ENCODE measurements at regions not wholly inside any gene's neighbourhood (a gene's known extent, or its start where the extent isn't known, plus 50 kb on each side); places are given as distances from the start of the nearest gene placed in this dataset.

GRCh38 chr6:167674486-167674885 lies 152.2 kb upstream of the AFDN start:
- no peak overlapping the region for H3K27ac Mint-ChIP-seq
- DNase-seq (no peak), ATAC-seq (no peak)
- H3K4me3 Mint-ChIP-seq = no peak overlapping the region
- no peaks in the 10 kb centered on the region for H3K4me1 Mint-ChIP-seq
- peaks cover 3% of the 10 kb centered on the region for H3K36me3 Mint-ChIP-seq
- H3K9me3 Mint-ChIP-seq (ENCODE audit: low read depth) = peaks cover 13% of the 10 kb centered on the region
- CTCF ChIA-PET = no interaction called here
- peaks cover 41% of the 10 kb centered on the region for H3K27me3 Mint-ChIP-seq

DNA sequence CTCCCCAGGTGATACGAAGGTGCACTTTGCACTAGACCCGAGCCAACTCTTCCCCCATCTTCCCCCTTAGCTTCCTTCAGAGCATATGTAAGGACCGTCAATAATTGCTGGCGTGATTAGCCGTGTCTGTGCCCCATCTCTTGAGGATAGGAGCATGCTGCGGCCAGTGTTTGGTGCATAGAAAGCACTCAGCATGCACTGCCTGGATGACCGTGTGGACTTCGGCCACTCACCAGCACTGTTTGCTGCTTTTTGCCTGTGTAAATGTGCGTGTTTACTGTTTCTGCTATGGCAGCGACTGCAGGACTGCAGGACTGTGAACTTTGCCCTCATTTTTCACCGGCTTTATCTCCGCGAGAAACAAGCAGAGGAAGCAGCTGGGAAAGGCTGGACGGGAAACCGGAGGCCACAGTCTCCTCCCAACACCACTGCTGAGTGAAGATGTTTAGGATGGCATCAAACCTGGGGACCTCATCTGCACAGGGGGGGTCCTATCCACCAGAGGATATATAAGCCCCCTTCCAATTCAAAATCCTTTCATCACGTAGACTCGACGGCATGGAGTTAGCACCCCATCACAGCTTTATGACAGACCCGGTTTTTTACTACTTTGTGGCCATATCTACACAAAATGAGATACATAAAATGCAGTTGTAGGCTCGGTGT lies 150.6 kb upstream of the AFDN start:
- Mint-ChIP-seq H3K36me3 (peaks cover 3% of the 10 kb centered on the region), H3K27me3 (peaks cover 55% of the 10 kb centered on the region), H3K27ac (no peak overlapping the region), H3K4me3 (no peak overlapping the region), H3K9me3 (ENCODE audit: low read depth) (peaks cover 13% of the 10 kb centered on the region), H3K4me1 (no peaks in the 10 kb centered on the region)
- ATAC-seq = no peak
- DNase-seq = no peak
- CTCF ChIA-PET = interaction anchor here (0.9 kb wide), 1 partner anchor 23 kb away, joined by 3 read pairs; no protein-coding TSS in a partner anchor

DNA sequence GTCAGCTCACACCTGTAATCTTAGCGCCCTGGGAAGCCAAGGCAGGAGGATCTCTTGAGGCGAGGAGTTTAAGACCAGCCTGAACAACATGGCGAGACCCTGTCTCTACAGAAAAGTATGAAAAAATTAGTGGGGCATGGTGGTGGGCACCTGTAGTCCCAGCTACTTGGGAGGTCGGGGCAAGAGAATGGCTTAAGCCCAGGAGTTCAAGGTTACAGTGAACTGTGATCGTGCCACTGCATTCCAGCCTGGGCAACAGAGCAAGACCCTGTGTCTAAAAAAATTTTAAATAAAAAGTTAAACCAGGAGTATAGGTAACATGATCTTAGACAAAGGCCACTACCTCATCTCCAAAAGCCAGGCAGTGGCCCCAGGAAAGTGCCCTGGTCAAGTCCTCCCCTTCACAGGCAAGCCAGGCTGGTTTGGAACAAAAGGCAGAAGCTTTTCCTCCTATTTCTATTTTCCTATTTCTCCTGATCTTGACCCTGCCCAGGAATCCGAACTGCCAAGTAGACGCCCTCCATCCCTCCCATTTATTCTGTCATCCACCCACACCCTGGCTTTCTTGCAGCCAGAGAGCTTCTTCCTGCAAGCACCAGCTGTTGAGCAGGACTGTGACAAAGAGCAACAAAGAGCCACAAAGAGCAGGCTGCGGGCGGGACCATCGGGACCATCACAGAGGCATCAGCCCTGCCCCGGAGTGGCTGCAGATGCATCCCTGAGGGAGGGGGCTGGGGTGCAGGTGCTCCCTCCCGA lies 149.9 kb upstream of the AFDN start:
- ATAC-seq (no peak), DNase-seq (no peak)
- H3K36me3 Mint-ChIP-seq = peaks cover 1% of the 10 kb centered on the region
- no peak overlapping the region for H3K27ac Mint-ChIP-seq
- H3K4me1 Mint-ChIP-seq = no peaks in the 10 kb centered on the region
- H3K4me3 Mint-ChIP-seq = no peak overlapping the region
- CTCF ChIA-PET = interaction anchor here (0.9 kb wide), 1 partner anchor 23 kb away, joined by 3 read pairs; no protein-coding TSS in a partner anchor
- H3K9me3 Mint-ChIP-seq (ENCODE audit: low read depth) = peaks cover 7% of the 10 kb centered on the region
- peaks cover 60% of the 10 kb centered on the region for H3K27me3 Mint-ChIP-seq

GRCh38 chr6:167677422-167677789 lies 149.3 kb upstream of the AFDN start:
- H3K9me3 Mint-ChIP-seq (ENCODE audit: low read depth) = peaks cover 3% of the 10 kb centered on the region
- H3K27me3 Mint-ChIP-seq = peaks cover 62% of the 10 kb centered on the region
- H3K4me3 Mint-ChIP-seq = no peak overlapping the region
- CTCF ChIA-PET = no interaction called here
- H3K4me1 Mint-ChIP-seq = no peaks in the 10 kb centered on the region
- H3K36me3 Mint-ChIP-seq = peaks cover 1% of the 10 kb centered on the region
- no peak overlapping the region for H3K27ac Mint-ChIP-seq
- no peak for DNase-seq
- no peak for ATAC-seq

GRCh38 chr6:167678102-167679101 lies 148.3 kb upstream of the AFDN start:
- Mint-ChIP-seq H3K36me3 (no peaks in the 10 kb centered on the region), H3K27ac (no peak overlapping the region), H3K27me3 (peaks cover 63% of the 10 kb centered on the region), H3K4me3 (no peak overlapping the region), H3K4me1 (no peaks in the 10 kb centered on the region), H3K9me3 (ENCODE audit: low read depth) (no peaks in the 10 kb centered on the region)
- no peak for DNase-seq
- CTCF ChIA-PET = no interaction called here
- no peak for ATAC-seq

GRCh38 chr6:167679122-167679736 lies 147.5 kb upstream of the AFDN start:
- Mint-ChIP-seq H3K27ac (no peak overlapping the region), H3K4me3 (no peak overlapping the region), H3K36me3 (no peaks in the 10 kb centered on the region), H3K27me3 (peaks cover 69% of the 10 kb centered on the region), H3K4me1 (no peaks in the 10 kb centered on the region), H3K9me3 (ENCODE audit: low read depth) (no peaks in the 10 kb centered on the region)
- CTCF ChIA-PET = no interaction called here
- no peak for ATAC-seq
- no peak for DNase-seq

DNA sequence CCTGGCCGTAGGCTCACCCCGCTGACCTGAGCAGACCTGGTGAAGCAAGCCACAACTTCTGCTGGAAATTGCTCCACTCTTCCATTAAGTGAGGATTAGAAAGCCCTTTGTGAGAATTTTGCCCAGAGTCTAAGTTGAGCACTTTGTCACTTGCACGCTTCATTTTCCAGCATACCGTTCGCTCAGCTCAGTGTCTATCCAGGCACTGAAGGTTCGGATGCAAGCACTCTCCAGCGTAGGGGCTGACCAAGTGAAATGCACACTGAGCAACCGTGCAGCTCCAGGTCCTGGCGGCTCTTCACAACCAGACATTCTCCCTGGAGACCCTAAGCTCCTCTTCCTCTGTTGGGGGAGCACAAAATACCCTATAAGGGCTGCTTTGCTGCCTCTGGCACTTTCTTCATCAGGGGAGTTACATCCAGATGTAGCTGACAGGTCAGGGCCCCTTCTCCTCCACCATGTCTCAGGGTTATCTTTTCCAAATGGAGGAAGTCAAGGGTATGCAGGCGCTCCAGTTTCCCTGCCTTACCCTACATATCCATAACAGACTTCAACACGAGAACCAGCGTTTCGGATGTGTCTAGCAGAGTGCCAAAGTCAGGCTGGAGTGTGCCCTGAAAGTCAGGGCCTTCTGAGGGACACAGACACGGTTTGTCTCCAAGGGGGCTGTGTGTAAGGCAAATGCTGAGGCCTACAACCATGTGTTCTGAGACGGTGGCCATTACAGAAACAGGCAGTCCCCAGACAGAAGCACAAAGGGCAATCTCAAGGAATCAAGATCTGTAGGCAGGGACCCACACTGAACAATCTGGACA lies 146.7 kb upstream of the AFDN start:
- no peak for ATAC-seq
- H3K4me3 Mint-ChIP-seq = no peak overlapping the region
- H3K36me3 Mint-ChIP-seq = no peaks in the 10 kb centered on the region
- no peaks in the 10 kb centered on the region for H3K4me1 Mint-ChIP-seq
- no peaks in the 10 kb centered on the region for H3K9me3 Mint-ChIP-seq (ENCODE audit: low read depth)
- CTCF ChIA-PET = no interaction called here
- no peak overlapping the region for H3K27ac Mint-ChIP-seq
- DNase-seq = no peak
- H3K27me3 Mint-ChIP-seq = peaks cover 70% of the 10 kb centered on the region

GRCh38 chr6:167680605-167681149 lies 146.0 kb upstream of the AFDN start:
- ATAC-seq (no peak), DNase-seq (no peak)
- H3K27me3 Mint-ChIP-seq = peaks cover 71% of the 10 kb centered on the region
- H3K27ac Mint-ChIP-seq = no peak overlapping the region
- no peak overlapping the region for H3K4me3 Mint-ChIP-seq
- H3K9me3 Mint-ChIP-seq (ENCODE audit: low read depth) = no peaks in the 10 kb centered on the region
- no peaks in the 10 kb centered on the region for H3K4me1 Mint-ChIP-seq
- CTCF ChIA-PET = no interaction called here
- no peaks in the 10 kb centered on the region for H3K36me3 Mint-ChIP-seq

DNA sequence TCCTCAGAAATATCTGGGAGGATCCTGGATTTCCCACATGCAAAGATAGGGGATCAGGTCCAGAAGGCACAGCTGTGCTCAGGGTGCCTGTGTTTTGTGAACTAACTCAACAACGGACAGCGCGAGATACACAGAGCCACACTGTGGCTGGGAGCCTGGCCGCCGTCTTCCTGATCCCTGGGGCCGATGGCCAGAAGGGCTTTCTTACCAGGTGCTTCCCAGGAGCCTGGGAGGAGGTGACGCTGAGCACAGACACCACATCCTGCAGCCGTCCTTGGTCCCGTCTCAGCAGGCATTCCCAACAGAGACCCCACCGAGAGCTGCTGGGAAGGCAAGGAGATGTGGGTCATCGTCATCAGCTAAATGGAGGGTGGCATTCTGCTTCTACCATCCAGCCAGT lies 144.6 kb upstream of the AFDN start:
- no peak for ATAC-seq
- Mint-ChIP-seq H3K36me3 (no peaks in the 10 kb centered on the region), H3K27ac (no peak overlapping the region), H3K4me3 (no peak overlapping the region), H3K9me3 (ENCODE audit: low read depth) (peaks cover 4% of the 10 kb centered on the region), H3K27me3 (peaks cover 59% of the 10 kb centered on the region), H3K4me1 (no peaks in the 10 kb centered on the region)
- DNase-seq = no peak
- CTCF ChIA-PET = interaction anchor here (0.7 kb wide), 1 partner anchor 151 kb away, joined by 3 read pairs; no protein-coding TSS in a partner anchor

DNA sequence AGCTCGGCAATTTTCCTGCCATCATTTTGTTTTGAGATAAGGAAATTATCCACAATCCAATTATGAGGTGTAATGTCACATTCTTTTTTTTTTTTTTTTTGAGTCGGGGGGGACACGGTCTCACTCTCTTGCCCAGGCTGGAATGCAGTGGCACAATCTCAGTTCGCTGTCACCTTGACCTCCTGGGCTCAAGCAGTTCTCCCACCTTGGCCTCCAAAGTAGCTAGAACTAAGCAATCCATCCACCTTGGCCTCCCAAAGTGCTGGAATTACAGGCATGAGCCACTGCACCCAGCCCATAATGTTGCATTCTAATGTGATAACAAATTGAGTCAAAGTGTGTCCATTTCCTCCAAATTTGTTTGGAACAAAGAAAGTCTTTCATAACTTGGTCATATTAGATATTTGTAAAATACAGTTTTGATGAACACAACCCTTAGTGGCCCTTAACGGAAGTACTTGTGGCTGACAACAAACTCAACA lies 144.1 kb upstream of the AFDN start:
- Mint-ChIP-seq H3K27me3 (peaks cover 54% of the 10 kb centered on the region), H3K4me3 (no peak overlapping the region), H3K4me1 (no peaks in the 10 kb centered on the region), H3K9me3 (ENCODE audit: low read depth) (peaks cover 4% of the 10 kb centered on the region), H3K36me3 (no peaks in the 10 kb centered on the region), H3K27ac (no peak overlapping the region)
- no peak for ATAC-seq
- DNase-seq = no peak
- CTCF ChIA-PET = interaction anchor here (0.7 kb wide), 1 partner anchor 151 kb away, joined by 3 read pairs; no protein-coding TSS in a partner anchor

DNA sequence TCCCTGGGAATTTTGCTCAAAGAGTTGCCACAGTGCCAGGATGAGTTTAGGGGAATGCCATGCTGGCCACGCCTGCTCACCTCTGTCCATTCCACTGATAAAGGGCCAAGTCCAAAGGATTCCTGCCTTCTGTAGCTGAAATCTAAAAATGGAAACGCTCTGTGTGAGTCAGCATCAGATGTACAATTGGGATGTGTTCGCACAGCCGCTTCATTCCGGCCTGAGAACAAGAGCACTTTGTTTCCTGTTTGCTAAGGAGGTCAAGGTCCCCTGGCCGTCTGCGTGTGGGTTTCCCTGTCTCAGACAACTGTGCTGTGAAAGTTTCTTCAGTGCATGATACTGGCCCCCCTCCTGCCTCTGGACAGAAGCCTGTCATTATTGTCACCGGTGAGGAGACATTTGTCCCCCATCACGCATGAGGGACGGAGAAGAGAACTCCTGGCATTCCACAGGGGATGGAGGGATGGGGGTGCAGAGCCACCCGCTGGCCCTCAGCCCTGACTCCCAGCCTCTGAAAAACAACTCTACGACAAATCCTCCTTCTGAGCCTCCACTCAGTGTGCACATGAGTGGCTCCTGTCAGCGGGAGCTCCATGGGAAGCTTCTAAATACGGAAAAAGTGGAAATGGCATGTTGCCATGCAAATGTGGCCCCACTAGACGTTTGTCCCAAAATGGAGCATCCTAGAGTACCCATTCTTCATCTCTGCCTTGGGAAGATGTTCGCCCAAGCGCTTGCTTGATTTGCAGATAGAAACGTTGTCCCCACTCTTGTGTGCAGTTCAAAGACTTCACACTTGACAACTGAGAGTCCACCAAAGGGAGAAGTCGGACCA lies 143.5 kb upstream of the AFDN start:
- Mint-ChIP-seq H3K4me1 (no peaks in the 10 kb centered on the region), H3K4me3 (no peak overlapping the region), H3K9me3 (ENCODE audit: low read depth) (peaks cover 4% of the 10 kb centered on the region), H3K27me3 (peaks cover 47% of the 10 kb centered on the region), H3K27ac (no peak overlapping the region), H3K36me3 (no peaks in the 10 kb centered on the region)
- no peak for ATAC-seq
- CTCF ChIA-PET = interaction anchor here (0.7 kb wide), 1 partner anchor 150 kb away, joined by 3 read pairs; no protein-coding TSS in a partner anchor
- DNase-seq = no peak
